Spleen (tissue), 7 donors: ENCODE measurements at regions not wholly inside any gene's neighbourhood (a gene's known extent, or its start where the extent isn't known, plus 50 kb on each side); places are given as distances from the start of the nearest gene placed in this dataset.

ENCODE experiments used
- CTCF ChIP-seq, 11 experiments: fragments of 200-600 bp in 7 of 11; fragments of 450-650 bp in 4 of 11; sonication (generic) in 4 of 11; IDR thresholded peaks in 8 of 11; conservative IDR thresholded peaks in 3 of 11; 1 replicate in 7 of 11; 2 replicates in 4 of 11; pipeline versions ENCODE4 v1.4.0 to v1.8.0; 2016 to 2021; ENCODE audit warnings: antibody characterized with exemption in 11 of 11, inconsistent platforms in 4 of 11, mild to moderate bottlenecking in 1 of 11
- POLR2A ChIP-seq, 3 donors: fragments of 450-650 bp; IDR thresholded peaks; one replicate each; pipeline ENCODE4 v1.5.1; 2017; ENCODE audit warnings: antibody characterized with exemption in 3 of 3, mild to moderate bottlenecking in 1 of 3
- POLR2AphosphoS5 ChIP-seq, 3 donors: sonication (generic); formaldehyde crosslinking; IDR thresholded peaks; one replicate each; pipeline ENCODE4 v1.5.1; 2017; ENCODE audit warnings: antibody characterized with exemption in 3 of 3
- donor health status: DM: no; HTN: no; CAD: no; lungs with moderate emphysema.
- donor health status: DM: no; HTN: no; CAD: no.
- donor health status: DM: no; HTN: no; CAD: no.

DNA sequence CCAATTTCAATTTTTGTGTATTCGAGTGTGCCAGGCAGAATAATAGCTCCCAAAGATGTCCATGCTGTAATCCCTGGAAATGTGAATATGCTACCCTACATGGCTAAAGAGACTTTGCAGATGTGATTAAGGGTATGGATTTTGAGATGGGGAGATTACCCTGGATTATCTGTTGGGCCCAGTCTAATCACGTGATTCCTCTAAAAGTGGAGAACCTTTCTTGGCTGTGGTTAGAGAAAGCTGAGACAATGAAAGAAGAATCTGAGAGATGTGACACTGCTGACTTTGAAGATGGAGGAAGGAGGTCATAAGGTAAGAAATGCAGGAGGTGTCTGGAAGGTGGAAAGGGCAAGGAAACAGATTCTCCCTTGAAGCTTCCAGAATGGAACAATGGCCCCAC, 503.5 kb upstream of the PITX2 start:
- TF ChIP-seq CTCF (IDR thresholded peaks at IDR 0.05 in 8 of 11, conservative IDR thresholded peaks at IDR 0.05 in 3 of 11) (no peak), POLR2A (IDR thresholded peaks at IDR 0.05) (no peak), POLR2AphosphoS5 (IDR thresholded peaks at IDR 0.05) (no peak)
